GM12873 (cell line): ENCODE measurements at regions not wholly inside any gene's neighbourhood (a gene's known extent, or its start where the extent isn't known, plus 50 kb on each side); places are given as distances from the start of the nearest gene placed in this dataset.

Experiments
- CTCF ChIP-seq: IDR thresholded peaks from 2 replicates; pipeline ENCODE4 v1.5.1; 2012; ENCODE audit warnings: low read depth, mild to moderate bottlenecking, moderate library complexity, low read length, control low read depth; ENCODE audit not compliant: insufficient read depth; ENCODE audit errors: missing control alignments

- TF ChIP-seq CTCF, result no peak
Observed at GRCh38 chr1:168782559-168783116, 53.6 kb upstream of the DPT start.

GRCh38 chr1:168783458-168784210 lies 54.6 kb upstream of the DPT start:
- TF ChIP-seq CTCF, result no peak

- TF ChIP-seq CTCF, result no peak
Observed at GRCh38 chr1:168786476-168787330, 57.7 kb upstream of the DPT start.

- no peak for TF ChIP-seq CTCF
Observed at GRCh38 chr1:168788258-168788657, 59.3 kb upstream of the DPT start.

GRCh38 chr1:168789501-168789900 lies 60.5 kb upstream of the DPT start:
- no peak for TF ChIP-seq CTCF

- no peak for TF ChIP-seq CTCF
Observed at GRCh38 chr1:168792142-168792541, 63.1 kb upstream of the DPT start.

- no peak for TF ChIP-seq CTCF
Observed at GRCh38 chr1:168792592-168793125, 63.7 kb upstream of the DPT start.
